ENCODE measurements at regions not wholly inside any gene's neighbourhood (a gene's known extent, or its start where the extent isn't known, plus 50 kb on each side); places are given as distances from the start of the nearest gene placed in this dataset.

DNA sequence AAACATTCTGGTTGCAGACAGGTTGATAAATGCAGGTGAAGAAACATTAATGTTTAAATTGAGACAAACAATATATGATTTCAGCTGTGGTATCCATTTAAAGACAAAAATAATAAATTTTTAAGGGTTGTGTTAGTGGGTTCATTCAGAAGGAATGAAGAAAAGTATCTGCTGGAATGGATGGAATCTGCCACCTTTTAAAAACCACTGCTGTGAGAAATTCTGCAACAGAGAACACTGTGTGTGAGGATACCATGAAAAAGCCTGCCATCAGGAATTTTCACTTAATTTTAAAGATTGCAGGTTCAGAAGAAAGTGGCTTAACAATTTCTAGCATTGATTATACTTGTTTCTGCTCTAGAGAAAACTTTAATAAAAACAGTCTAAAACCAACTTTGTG is 184.6 kb upstream of the SOX5 start:
- Histone ChIP-seq H3K4me3 (no peak overlapping the region), H3K9me3 (no peaks in the 10 kb centered on the region), H3K27ac (no peak overlapping the region), H3K4me1 (no peaks in the 10 kb centered on the region), H3K36me3 (no peaks in the 10 kb centered on the region), H3K27me3 (no peaks in the 10 kb centered on the region)
- TF ChIP-seq, protein P1, sequence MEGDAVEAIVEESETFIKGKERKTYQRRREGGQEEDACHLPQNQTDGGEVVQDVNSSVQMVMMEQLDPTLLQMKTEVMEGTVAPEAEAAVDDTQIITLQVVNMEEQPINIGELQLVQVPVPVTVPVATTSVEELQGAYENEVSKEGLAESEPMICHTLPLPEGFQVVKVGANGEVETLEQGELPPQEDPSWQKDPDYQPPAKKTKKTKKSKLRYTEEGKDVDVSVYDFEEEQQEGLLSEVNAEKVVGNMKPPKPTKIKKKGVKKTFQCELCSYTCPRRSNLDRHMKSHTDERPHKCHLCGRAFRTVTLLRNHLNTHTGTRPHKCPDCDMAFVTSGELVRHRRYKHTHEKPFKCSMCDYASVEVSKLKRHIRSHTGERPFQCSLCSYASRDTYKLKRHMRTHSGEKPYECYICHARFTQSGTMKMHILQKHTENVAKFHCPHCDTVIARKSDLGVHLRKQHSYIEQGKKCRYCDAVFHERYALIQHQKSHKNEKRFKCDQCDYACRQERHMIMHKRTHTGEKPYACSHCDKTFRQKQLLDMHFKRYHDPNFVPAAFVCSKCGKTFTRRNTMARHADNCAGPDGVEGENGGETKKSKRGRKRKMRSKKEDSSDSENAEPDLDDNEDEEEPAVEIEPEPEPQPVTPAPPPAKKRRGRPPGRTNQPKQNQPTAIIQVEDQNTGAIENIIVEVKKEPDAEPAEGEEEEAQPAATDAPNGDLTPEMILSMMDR (IDR thresholded peaks at IDR 0.05): no peak
- intact Hi-C loops (cut with DNase I): no loop called here
- no peak for DNase-seq (ENCODE audit: low spot score in 2 of 2)

DNA sequence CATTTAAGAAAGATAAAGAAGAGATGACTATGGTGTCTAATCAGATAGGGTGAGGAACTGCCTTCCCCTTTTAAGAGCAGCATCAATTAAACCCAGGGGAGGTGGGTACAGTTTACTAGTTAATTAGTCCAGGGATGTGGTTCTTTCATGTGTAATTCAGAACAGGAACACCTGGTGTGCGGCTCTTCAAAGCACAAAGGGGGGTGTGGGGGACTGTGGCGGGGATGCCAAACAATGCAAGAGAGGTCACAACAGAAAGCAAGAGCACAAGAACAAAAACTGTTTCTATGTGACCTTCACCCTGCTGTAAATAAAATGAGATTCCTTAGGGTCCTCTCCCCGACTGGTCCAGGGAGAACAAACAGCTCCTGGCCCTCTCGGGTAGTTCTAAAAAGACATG is 183.9 kb upstream of the SOX5 start:
- Histone ChIP-seq H3K4me3 (no peak overlapping the region), H3K27ac (no peak overlapping the region), H3K27me3 (no peaks in the 10 kb centered on the region), H3K36me3 (no peaks in the 10 kb centered on the region), H3K4me1 (no peaks in the 10 kb centered on the region), H3K9me3 (no peaks in the 10 kb centered on the region)
- intact Hi-C loops (cut with DNase I): no loop called here
- TF ChIP-seq, protein P1 (IDR thresholded peaks at IDR 0.05): no peak
- no peak for DNase-seq (ENCODE audit: low spot score in 2 of 2)

DNA sequence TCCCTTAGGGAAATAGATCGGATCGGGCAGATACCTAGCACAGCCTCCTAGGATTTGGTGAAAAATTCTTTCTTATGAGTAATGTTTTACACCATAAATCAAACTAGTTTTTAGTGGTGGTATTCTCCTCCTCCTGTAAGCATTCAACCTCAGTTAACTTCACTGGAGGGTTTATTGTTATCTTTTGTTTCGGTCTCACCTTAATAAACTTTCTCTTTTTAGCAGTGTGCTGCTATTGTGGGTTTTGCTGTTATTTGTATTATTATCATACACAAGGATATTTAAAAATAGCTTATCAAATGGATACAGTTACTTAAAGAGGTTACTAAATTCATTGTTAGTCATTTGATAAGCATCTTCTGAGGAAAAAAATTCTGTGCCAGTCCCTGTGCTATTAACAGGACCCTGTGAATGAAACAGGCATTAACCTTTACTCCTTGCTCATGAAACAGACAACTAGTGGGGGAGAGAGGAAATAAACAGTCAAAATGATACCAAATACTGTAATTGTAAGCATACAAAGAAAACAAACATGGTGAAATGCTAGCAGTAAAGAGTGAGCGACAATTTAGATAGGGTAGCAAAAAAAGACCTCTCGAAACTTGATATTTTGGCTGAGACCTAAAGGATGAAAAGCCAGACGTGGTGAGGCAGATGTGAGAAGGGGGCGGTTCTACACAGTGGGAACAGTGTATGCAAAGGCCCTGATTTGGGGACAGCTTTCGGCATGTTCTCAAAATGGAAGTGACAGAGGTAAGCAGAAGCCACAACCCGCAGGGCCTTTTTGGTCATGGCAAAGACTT is 178.7 kb upstream of the SOX5 start:
- Histone ChIP-seq H3K36me3 (no peaks in the 10 kb centered on the region), H3K27ac (no peak overlapping the region), H3K4me1 (no peaks in the 10 kb centered on the region), H3K4me3 (no peak overlapping the region), H3K9me3 (no peaks in the 10 kb centered on the region), H3K27me3 (no peaks in the 10 kb centered on the region)
- TF ChIP-seq, protein P1 (IDR thresholded peaks at IDR 0.05): no peak
- intact Hi-C loops (cut with DNase I): no loop called here
- DNase-seq (ENCODE audit: low spot score in 2 of 2): no peak

DNA sequence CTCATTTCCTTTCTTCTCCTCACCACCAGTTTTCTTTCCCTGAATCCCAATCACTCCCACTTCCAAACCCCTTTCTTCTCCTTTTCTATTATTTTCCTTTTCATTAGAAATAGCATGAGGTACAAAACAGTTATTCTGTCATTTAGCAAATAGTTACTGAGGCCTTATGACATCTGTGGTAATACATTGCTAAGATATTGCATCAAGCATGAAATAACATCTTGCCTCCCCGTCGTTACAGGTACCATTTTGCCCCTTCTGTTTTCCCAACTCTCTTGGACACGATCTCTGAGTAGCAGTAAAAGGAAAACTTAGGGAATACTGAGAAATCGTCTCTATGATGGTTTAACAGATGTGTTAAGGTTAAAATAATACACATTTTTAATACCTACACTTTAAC is 175.8 kb upstream of the SOX5 start:
- Histone ChIP-seq H3K36me3 (no peaks in the 10 kb centered on the region), H3K4me3 (no peak overlapping the region), H3K4me1 (no peaks in the 10 kb centered on the region), H3K27ac (no peak overlapping the region), H3K9me3 (no peaks in the 10 kb centered on the region), H3K27me3 (no peaks in the 10 kb centered on the region)
- DNase-seq (ENCODE audit: low spot score in 2 of 2): no peak
- TF ChIP-seq, protein P1 (IDR thresholded peaks at IDR 0.05): no peak
- intact Hi-C loops (cut with DNase I): no loop called here

DNA sequence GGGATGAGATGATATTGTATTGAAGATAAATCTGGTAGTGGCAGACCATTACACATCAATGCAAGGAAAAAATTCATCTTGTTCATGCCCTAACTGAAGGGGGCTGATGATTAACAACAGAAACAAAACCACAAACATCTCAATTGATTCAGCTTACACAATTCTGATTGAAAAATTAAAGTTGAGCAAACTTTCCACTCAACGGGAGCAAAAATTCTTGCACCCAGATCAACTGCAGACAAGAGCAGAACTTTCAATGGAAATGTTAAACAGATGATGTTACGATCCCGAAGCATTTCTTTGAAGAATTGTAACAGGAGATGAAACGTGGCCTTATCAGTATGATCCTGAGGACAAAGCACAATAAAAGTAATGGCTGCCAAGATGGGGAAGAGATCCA is 172.4 kb upstream of the SOX5 start:
- DNase-seq (ENCODE audit: low spot score in 2 of 2): no peak
- intact Hi-C loops (cut with DNase I): no loop called here
- H3K4me1 ChIP-seq: no peaks in the 10 kb centered on the region
- no peak overlapping the region for H3K27ac ChIP-seq
- no peaks in the 10 kb centered on the region for H3K9me3 ChIP-seq
- no peak overlapping the region for H3K4me3 ChIP-seq
- no peaks in the 10 kb centered on the region for H3K36me3 ChIP-seq
- no peaks in the 10 kb centered on the region for H3K27me3 ChIP-seq
- TF ChIP-seq, protein P1 (IDR thresholded peaks at IDR 0.05): no peak

Measured in ascending aorta (tissue), 2 donors.